ENCODE measurements at regions not wholly inside any gene's neighbourhood (a gene's known extent, or its start where the extent isn't known, plus 50 kb on each side); places are given as distances from the start of the nearest gene placed in this dataset.
"Not testable (repeated sequence)": the region's sequence is repeated elsewhere in the genome, so short reads cannot be mapped to it uniquely, and the experiment has no call there.

GRCh38 chr2:87204569-87205147 is 183.0 kb upstream of the PLGLB1 start:
- POLR2A ChIA-PET; H3K9me3 ChIP-seq (ENCODE audit: control insufficient read depth in 1 of 2, insufficient read depth in 1 of 2, low read depth in 1 of 2, low read length in 2 of 2): not testable (repeated sequence)

GRCh38 chr2:87212938-87213337 is 191.3 kb upstream of the PLGLB1 start:
- intact Hi-C loops (cut with micrococcal nuclease), result loop anchor here (10.0 kb wide), 1 partner anchor 408 kb away; no protein-coding TSS in a partner anchor
- H3K4me3 ChIP-seq (replicated peaks in 1 of 2; ENCODE audit: low read depth in 1 of 2, low read length in 2 of 2); H3K4me1 ChIP-seq (ENCODE audit: control insufficient read depth in 1 of 2, insufficient read depth in 2 of 2, low read length in 2 of 2); H3K27me3 ChIP-seq (ENCODE audit: insufficient read depth, low read length); DNase-seq (ENCODE audit: low read depth, low spot score); H3K79me2 ChIP-seq (ENCODE audit: insufficient read depth, low read length); H4K20me1 ChIP-seq (ENCODE audit: insufficient read depth); H3K9me2 ChIP-seq (ENCODE audit: insufficient read depth); H2AFZ ChIP-seq (ENCODE audit: low read depth, low read length, poor library complexity, severe bottlenecking); H3K36me3 ChIP-seq (ENCODE audit: control insufficient read depth in 1 of 2, insufficient read depth in 2 of 2, low read length in 2 of 2); POLR2A ChIA-PET; ATAC-seq; H3K4me2 ChIP-seq (ENCODE audit: low read length); RAD21 ChIA-PET (ENCODE audit: low non-redundant PET in 1 of 2, low total read pairs in 2 of 2, uncharacterized antibody in 2 of 2, unreplicated experiment in 2 of 2); CTCF ChIA-PET; H3K27ac ChIP-seq (ENCODE audit: low read depth, low read length); BruUV-seq (replicated peaks); H3K9me3 ChIP-seq (ENCODE audit: control insufficient read depth in 1 of 2, insufficient read depth in 1 of 2, low read depth in 1 of 2, low read length in 2 of 2); H3K9ac ChIP-seq (ENCODE audit: low read length): not testable (repeated sequence)

More at GRCh38 chr2:87204569-87205147, 183.0 kb upstream of the PLGLB1 start:
- H3K9ac ChIP-seq (ENCODE audit: low read length); ATAC-seq; H3K9me2 ChIP-seq (ENCODE audit: insufficient read depth); H4K20me1 ChIP-seq (ENCODE audit: insufficient read depth); intact Hi-C loops (cut with micrococcal nuclease); RAD21 ChIA-PET (ENCODE audit: low non-redundant PET in 1 of 2, low total read pairs in 2 of 2, uncharacterized antibody in 2 of 2, unreplicated experiment in 2 of 2); H3K4me3 ChIP-seq (replicated peaks in 1 of 2; ENCODE audit: low read depth in 1 of 2, low read length in 2 of 2); H3K4me2 ChIP-seq (ENCODE audit: low read length); H3K27me3 ChIP-seq (ENCODE audit: insufficient read depth, low read length); CTCF ChIA-PET; H3K27ac ChIP-seq (ENCODE audit: low read depth, low read length); H3K36me3 ChIP-seq (ENCODE audit: control insufficient read depth in 1 of 2, insufficient read depth in 2 of 2, low read length in 2 of 2); DNase-seq (ENCODE audit: low read depth, low spot score); H3K79me2 ChIP-seq (ENCODE audit: insufficient read depth, low read length); H2AFZ ChIP-seq (ENCODE audit: low read depth, low read length, poor library complexity, severe bottlenecking); BruUV-seq (replicated peaks); H3K4me1 ChIP-seq (ENCODE audit: control insufficient read depth in 1 of 2, insufficient read depth in 2 of 2, low read length in 2 of 2): not testable (repeated sequence)

GRCh38 chr2:87217005-87217404 is 195.4 kb upstream of the PLGLB1 start:
- intact Hi-C loops (cut with micrococcal nuclease), result loop anchor here (10.0 kb wide), 1 partner anchor 412 kb away; no protein-coding TSS in a partner anchor
- H3K9ac ChIP-seq (ENCODE audit: low read length); DNase-seq (ENCODE audit: low read depth, low spot score); H3K9me3 ChIP-seq (ENCODE audit: control insufficient read depth in 1 of 2, insufficient read depth in 1 of 2, low read depth in 1 of 2, low read length in 2 of 2); H3K36me3 ChIP-seq (ENCODE audit: control insufficient read depth in 1 of 2, insufficient read depth in 2 of 2, low read length in 2 of 2); H2AFZ ChIP-seq (ENCODE audit: low read depth, low read length, poor library complexity, severe bottlenecking); H3K9me2 ChIP-seq (ENCODE audit: insufficient read depth); H3K4me1 ChIP-seq (ENCODE audit: control insufficient read depth in 1 of 2, insufficient read depth in 2 of 2, low read length in 2 of 2); H4K20me1 ChIP-seq (ENCODE audit: insufficient read depth); POLR2A ChIA-PET; RAD21 ChIA-PET (ENCODE audit: low non-redundant PET in 1 of 2, low total read pairs in 2 of 2, uncharacterized antibody in 2 of 2, unreplicated experiment in 2 of 2); H3K27ac ChIP-seq (ENCODE audit: low read depth, low read length); ATAC-seq; BruUV-seq (replicated peaks); CTCF ChIA-PET; H3K79me2 ChIP-seq (ENCODE audit: insufficient read depth, low read length); H3K27me3 ChIP-seq (ENCODE audit: insufficient read depth, low read length); H3K4me2 ChIP-seq (ENCODE audit: low read length); H3K4me3 ChIP-seq (replicated peaks in 1 of 2; ENCODE audit: low read depth in 1 of 2, low read length in 2 of 2): not testable (repeated sequence)
